Spleen (tissue), 11 donors: ENCODE measurements at regions not wholly inside any gene's neighbourhood (a gene's known extent, or its start where the extent isn't known, plus 50 kb on each side); places are given as distances from the start of the nearest gene placed in this dataset.

ENCODE experiments used
- DNase-seq: peaks from one replicate; pipeline ENCODE4 v3.0.0-alpha.2; 2020
- H3K27ac ChIP-seq, 8 donors: fragments of 200-600 bp; sonication (generic) in 7 of 8; 1 replicate in 4 of 8; 2 replicates in 4 of 8; pipeline versions ENCODE4 v1.5.0 to v1.8.0; 2016 to 2021; ENCODE audit warnings: inconsistent platforms in 4 of 8, mild to moderate bottlenecking in 4 of 8, moderate library complexity in 1 of 8
- H3K27me3 ChIP-seq, 7 donors: fragments of 200-600 bp; sonication (generic) in 6 of 7; replicated peaks in 1 of 7; 1 replicate in 4 of 7; 2 replicates in 3 of 7; pipeline versions ENCODE4 v1.5.0 to v1.8.0; 2016 to 2021; ENCODE audit warnings: inconsistent platforms in 3 of 7, mild to moderate bottlenecking in 1 of 7
- H3K36me3 ChIP-seq, 6 donors: fragments of 200-600 bp; sonication (generic) in 5 of 6; 1 replicate in 4 of 6; 2 replicates in 2 of 6; pipeline versions ENCODE4 v1.5.0 to v1.8.0; 2016 to 2021; ENCODE audit warnings: inconsistent platforms in 2 of 6
- H3K4me1 ChIP-seq, 6 donors: fragments of 200-600 bp; sonication (generic) in 5 of 6; 1 replicate in 3 of 6; 2 replicates in 3 of 6; pipeline versions ENCODE4 v1.5.0 to v1.8.0; 2016 to 2021; ENCODE audit warnings: inconsistent platforms in 3 of 6
- H3K4me3 ChIP-seq, 8 donors: fragments of 200-600 bp; sonication (generic) in 7 of 8; 1 replicate in 4 of 8; 2 replicates in 4 of 8; pipeline versions ENCODE4 v1.5.0 to v1.8.0; 2016 to 2021; ENCODE audit warnings: inconsistent platforms in 4 of 8, mild to moderate bottlenecking in 4 of 8, moderate library complexity in 2 of 8
- H3K9me3 ChIP-seq, 8 donors: fragments of 200-600 bp; sonication (generic) in 7 of 8; 1 replicate in 4 of 8; 2 replicates in 4 of 8; pipeline versions ENCODE4 v1.5.0 to v1.8.0; 2016 to 2021; ENCODE audit warnings: inconsistent platforms in 4 of 8
- CTCF ChIP-seq, 11 experiments: fragments of 200-600 bp in 7 of 11; fragments of 450-650 bp in 4 of 11; sonication (generic) in 4 of 11; IDR thresholded peaks in 8 of 11; conservative IDR thresholded peaks in 3 of 11; 1 replicate in 7 of 11; 2 replicates in 4 of 11; pipeline versions ENCODE4 v1.4.0 to v1.8.0; 2016 to 2021; ENCODE audit warnings: antibody characterized with exemption in 11 of 11, inconsistent platforms in 4 of 11, mild to moderate bottlenecking in 1 of 11
- POLR2A ChIP-seq, 3 donors: fragments of 450-650 bp; IDR thresholded peaks; one replicate each; pipeline ENCODE4 v1.5.1; 2017; ENCODE audit warnings: antibody characterized with exemption in 3 of 3, mild to moderate bottlenecking in 1 of 3
- POLR2AphosphoS5 ChIP-seq, 3 donors: sonication (generic); formaldehyde crosslinking; IDR thresholded peaks; one replicate each; pipeline ENCODE4 v1.5.1; 2017; ENCODE audit warnings: antibody characterized with exemption in 3 of 3
- WGBS, 5 donors: extraction: QIAGEN DNeasy Blood & Tissue Kit in 3 of 5; methylation state at CpG; one replicate each; pipeline versions ENCODE4 v1.1.5 to v1.1.7; 2013 to 2018; 5-methylcytosine and 5-hydroxymethylcytosine counted together
- intact Hi-C: fragments of 100-400 bp; cut with DNase I; formaldehyde crosslinking; loops from one replicate; pipeline ENCODE4 v1.15.0; 2023; ENCODE audit warnings: low total_unique reads
- donor health status: healthy with polysubstance abuse.
- donor health status: DM: no; HTN: no; CAD: no; lungs with moderate emphysema.
- donor health status: DM: no; HTN: no; CAD: no.
- donor health status: Bipolar disorder and iron deficiency.
- donor health status: healthy.
- donor health status: DM: no; HTN: no; CAD: no.
- donor health status: DM: yes; HTN: yes; CAD: no.

DNA sequence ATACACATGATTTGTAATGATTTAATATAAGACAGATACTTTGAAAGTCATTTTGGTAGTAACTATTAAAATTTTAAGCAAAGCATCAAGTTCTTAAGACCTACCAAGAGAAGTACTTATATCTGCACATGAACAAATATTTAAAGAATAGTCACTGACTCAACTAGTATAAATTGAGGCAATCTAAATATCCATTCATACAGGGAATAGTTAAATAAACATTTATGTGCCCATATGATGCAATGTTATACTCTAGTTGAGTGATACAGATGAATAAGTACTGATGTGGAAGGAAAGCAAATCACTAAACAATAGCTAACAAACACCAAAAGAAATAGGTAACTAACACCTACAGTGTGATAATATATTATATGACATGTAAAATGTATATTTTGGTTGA lies 527.7 kb downstream of the EPHA3 start:
- no peak for TF ChIP-seq POLR2A (IDR thresholded peaks at IDR 0.05)
- no peak for TF ChIP-seq CTCF (IDR thresholded peaks at IDR 0.05 in 8 of 11, conservative IDR thresholded peaks at IDR 0.05 in 3 of 11)
- no peak for TF ChIP-seq POLR2AphosphoS5 (IDR thresholded peaks at IDR 0.05)
- intact Hi-C loops: no loop called here
- H3K27me3 ChIP-seq: no peaks in the 10 kb centered on the region
- peaks cover 0 to 19% (median 7%) of the 10 kb centered on the region in 8 donors for H3K9me3 ChIP-seq
- no peak overlapping the region for H3K27ac ChIP-seq
- H3K4me3 ChIP-seq: no peak overlapping the region
- no peak for DNase-seq
- H3K4me1 ChIP-seq: no peaks in the 10 kb centered on the region
- H3K36me3 ChIP-seq: no peaks in the 10 kb centered on the region

GRCh38 chr3:89644716-89645115 lies 537.3 kb downstream of the EPHA3 start:
- Histone ChIP-seq H3K9me3 (peaks cover 0 to 30% (median 12%) of the 10 kb centered on the region in 8 donors), H3K27ac (no peak overlapping the region), H3K36me3 (no peaks in the 10 kb centered on the region), H3K4me3 (no peak overlapping the region), H3K4me1 (no peaks in the 10 kb centered on the region), H3K27me3 (no peaks in the 10 kb centered on the region)
- DNase-seq: no peak
- intact Hi-C loops: no loop called here
- WGBS, 5 donors: 0 to 17% (median 5%) methylated on average over 1 of the region's 1 CpG
- TF ChIP-seq CTCF (IDR thresholded peaks at IDR 0.05 in 8 of 11, conservative IDR thresholded peaks at IDR 0.05 in 3 of 11): no peak
- no peak for TF ChIP-seq POLR2A (IDR thresholded peaks at IDR 0.05)
- TF ChIP-seq POLR2AphosphoS5 (IDR thresholded peaks at IDR 0.05): no peak

DNA sequence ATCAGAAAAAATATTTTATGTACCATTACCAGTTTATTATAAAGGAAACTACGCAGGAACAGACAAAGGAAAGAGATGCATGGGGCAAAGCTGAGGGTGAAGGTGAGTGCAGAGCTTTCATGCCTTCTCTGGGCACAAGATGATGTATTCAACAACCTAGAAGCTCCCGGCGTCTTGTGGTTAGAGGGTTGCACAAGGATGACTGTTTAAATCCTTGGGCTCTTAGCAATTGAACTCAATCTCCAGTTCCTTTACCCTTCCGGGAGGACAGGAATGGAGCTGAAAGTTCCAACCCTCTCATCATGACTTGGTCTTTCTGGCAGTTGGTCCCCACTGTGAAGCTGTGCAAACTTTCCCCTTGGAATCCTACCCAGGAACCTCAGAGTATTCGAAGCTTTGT lies 542.0 kb downstream of the EPHA3 start:
- DNase-seq: no peak
- no peaks in the 10 kb centered on the region for H3K4me1 ChIP-seq
- intact Hi-C loops: no loop called here
- no peaks in the 10 kb centered on the region for H3K27me3 ChIP-seq
- H3K27ac ChIP-seq: no peak overlapping the region
- peaks cover 0 to 6% (median 0%) of the 10 kb centered on the region in 8 donors for H3K9me3 ChIP-seq
- WGBS, 5 donors: 85 to 96% (median 87%) methylated on average over 5 of the region's 5 CpGs
- no peaks in the 10 kb centered on the region for H3K36me3 ChIP-seq
- no peak overlapping the region for H3K4me3 ChIP-seq
- no peak for TF ChIP-seq CTCF (IDR thresholded peaks at IDR 0.05 in 8 of 11, conservative IDR thresholded peaks at IDR 0.05 in 3 of 11)
- no peak for TF ChIP-seq POLR2A (IDR thresholded peaks at IDR 0.05)
- TF ChIP-seq POLR2AphosphoS5 (IDR thresholded peaks at IDR 0.05): no peak

DNA sequence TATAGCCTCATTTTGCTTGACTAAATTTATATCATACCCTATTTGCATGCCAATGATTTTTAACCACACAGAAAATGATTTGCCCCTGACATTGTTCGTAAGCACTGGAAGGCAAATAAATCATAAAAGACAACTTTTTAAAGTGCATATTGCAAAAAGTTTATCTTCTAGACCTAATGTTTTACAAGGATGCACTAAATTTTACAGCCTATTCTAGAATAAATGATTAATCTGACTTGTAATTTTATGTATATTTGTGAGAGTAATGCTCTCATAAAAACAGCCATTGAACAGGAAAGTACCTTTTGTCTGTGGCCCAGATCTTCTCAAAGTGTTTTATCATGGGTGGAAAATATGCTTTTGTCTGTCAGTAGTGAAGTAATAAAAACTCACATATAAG lies 546.6 kb downstream of the EPHA3 start:
- Histone ChIP-seq H3K9me3 (peaks cover 0 to 32% (median 24%) of the 10 kb centered on the region in 8 donors), H3K4me1 (no peaks in the 10 kb centered on the region), H3K4me3 (no peak overlapping the region), H3K27me3 (no peaks in the 10 kb centered on the region), H3K27ac (no peak overlapping the region), H3K36me3 (no peaks in the 10 kb centered on the region)
- WGBS, 5 donors: 50 to 71% (median 60%) methylated on average over 1 of the region's 1 CpG
- intact Hi-C loops: no loop called here
- no peak for DNase-seq
- no peak for TF ChIP-seq POLR2A (IDR thresholded peaks at IDR 0.05)
- TF ChIP-seq POLR2AphosphoS5 (IDR thresholded peaks at IDR 0.05): no peak

- Histone ChIP-seq H3K27me3 (no peaks in the 10 kb centered on the region), H3K36me3 (no peaks in the 10 kb centered on the region), H3K27ac (no peak overlapping the region), H3K4me1 (no peaks in the 10 kb centered on the region), H3K9me3 (peaks cover 0 to 32% (median 24%) of the 10 kb centered on the region in 8 donors), H3K4me3 (no peak overlapping the region)
- intact Hi-C loops: no loop called here
- WGBS, 5 donors: 74 to 88% (median 81%) methylated on average over 1 of the region's 1 CpG
- DNase-seq: no peak
- no peak for TF ChIP-seq POLR2A (IDR thresholded peaks at IDR 0.05)
- no peak for TF ChIP-seq POLR2AphosphoS5 (IDR thresholded peaks at IDR 0.05)
- TF ChIP-seq CTCF (IDR thresholded peaks at IDR 0.05 in 8 of 11, conservative IDR thresholded peaks at IDR 0.05 in 3 of 11): no peak
Measured at GRCh38 chr3:89656388-89656787, 549.0 kb downstream of the EPHA3 start.
